VCaP (cell line): ENCODE measurements at regions not wholly inside any gene's neighbourhood (a gene's known extent, or its start where the extent isn't known, plus 50 kb on each side); places are given as distances from the start of the nearest gene placed in this dataset.
"Not testable (repeated sequence)": the region's sequence is repeated elsewhere in the genome, so short reads cannot be mapped to it uniquely, and the experiment has no call there.

Experiments
- H3K27ac ChIP-seq: fragments of 450-650 bp; 2 replicates; pipeline ENCODE4 v1.5.1; 2017
- CTCF ChIP-seq: fragments of 450-650 bp; conservative IDR thresholded peaks from 2 replicates; pipeline ENCODE4 v1.5.1; 2017; ENCODE audit warnings: mild to moderate bottlenecking, moderate library complexity

GRCh38 chr1:70720521-70720920 lies 309.5 kb downstream of the CTH start:
- TF ChIP-seq CTCF: no peak
- no peak overlapping the region for H3K27ac ChIP-seq

GRCh38 chr1:70727886-70728489 lies 316.9 kb downstream of the CTH start:
- no peak for TF ChIP-seq CTCF
- H3K27ac ChIP-seq: no peak overlapping the region

GRCh38 chr1:70736518-70736917 lies 311.1 kb downstream of the PTGER3 start:
- H3K27ac ChIP-seq: not testable (repeated sequence)

GRCh38 chr1:70737125-70737524 lies 310.5 kb downstream of the PTGER3 start:
- H3K27ac ChIP-seq: no peak overlapping the region
- no peak for TF ChIP-seq CTCF

GRCh38 chr1:70738624-70739023 lies 309.0 kb downstream of the PTGER3 start:
- TF ChIP-seq CTCF: no peak
- no peak overlapping the region for H3K27ac ChIP-seq

- no peak overlapping the region for H3K27ac ChIP-seq
- peak; percentile 81 for TF ChIP-seq CTCF
These were observed 302.4 kb downstream of the PTGER3 start for GRCh38 chr1:70745199-70745598.

- H3K27ac ChIP-seq: not testable (repeated sequence)
These were observed 301.6 kb downstream of the PTGER3 start for GRCh38 chr1:70746062-70746461.

- not testable (repeated sequence) for H3K27ac ChIP-seq
These were observed 300.5 kb downstream of the PTGER3 start for GRCh38 chr1:70747123-70747522.

- H3K27ac ChIP-seq: peak overlapping the region; percentile 86
These were observed 295.8 kb downstream of the PTGER3 start for GRCh38 chr1:70751676-70752287.

- no peak for TF ChIP-seq CTCF
- no peak overlapping the region for H3K27ac ChIP-seq
These were observed 292.9 kb downstream of the PTGER3 start for GRCh38 chr1:70754701-70755100.
